EL (cell line): ENCODE measurements at regions not wholly inside any gene's neighbourhood (a gene's known extent, or its start where the extent isn't known, plus 50 kb on each side); places are given as distances from the start of the nearest gene placed in this dataset.
"Not testable (repeated sequence)": the region's sequence is repeated elsewhere in the genome, so short reads cannot be mapped to it uniquely, and the experiment has no call there.

Source experiments
- DNase-seq: peaks from one replicate; pipeline ENCODE4 v3.0.0-alpha.2; 2016

GRCh38 chr11:106280036-106280435, 202.6 kb downstream of the AASDHPPT start:
- DNase-seq: no peak

GRCh38 chr11:106281455-106282173, 204.2 kb downstream of the AASDHPPT start:
- peak; percentile 83 for DNase-seq

GRCh38 chr11:106286881-106287504, 209.5 kb downstream of the AASDHPPT start:
- no peak for DNase-seq

- DNase-seq: no peak
Observed at GRCh38 chr11:106288057-106288456, 210.6 kb downstream of the AASDHPPT start.

- no peak for DNase-seq
Observed at GRCh38 chr11:106288822-106289387, 211.4 kb downstream of the AASDHPPT start.

- no peak for DNase-seq
Observed at GRCh38 chr11:106292526-106292925, 215.1 kb downstream of the AASDHPPT start.

- DNase-seq: no peak
Observed at GRCh38 chr11:106295974-106296373, 218.5 kb downstream of the AASDHPPT start.

GRCh38 chr11:106302416-106302815, 225.0 kb downstream of the AASDHPPT start:
- DNase-seq: no peak

- peak; percentile 48 for DNase-seq
Observed at GRCh38 chr11:106304274-106304673, 226.8 kb downstream of the AASDHPPT start.

- no peak for DNase-seq
Observed at GRCh38 chr11:106305458-106305857, 228.0 kb downstream of the AASDHPPT start.

GRCh38 chr11:106306942-106307341, 229.5 kb downstream of the AASDHPPT start:
- DNase-seq: peak; percentile 12

GRCh38 chr11:106309070-106309684, 231.7 kb downstream of the AASDHPPT start:
- DNase-seq: no peak

- peak; percentile 7 for DNase-seq
Observed at GRCh38 chr11:106311531-106312230, 234.2 kb downstream of the AASDHPPT start.

- not testable (repeated sequence) for DNase-seq
Observed at GRCh38 chr11:106317208-106317773, 239.8 kb downstream of the AASDHPPT start.

- no peak for DNase-seq
Observed at GRCh38 chr11:106321601-106322000, 244.1 kb downstream of the AASDHPPT start.

- no peak for DNase-seq
Observed at GRCh38 chr11:106322106-106322505, 244.6 kb downstream of the AASDHPPT start.

- DNase-seq: no peak
Observed at GRCh38 chr11:106326087-106326486, 248.6 kb downstream of the AASDHPPT start.

GRCh38 chr11:106327134-106327533, 249.7 kb downstream of the AASDHPPT start:
- DNase-seq: no peak

- no peak for DNase-seq
Observed at GRCh38 chr11:106327637-106328036, 250.2 kb downstream of the AASDHPPT start.

GRCh38 chr11:106329273-106330018, 252.0 kb downstream of the AASDHPPT start:
- no peak for DNase-seq

- peak; percentile 43 for DNase-seq
Observed at GRCh38 chr11:106331176-106331575, 253.7 kb downstream of the AASDHPPT start.

- no peak for DNase-seq
Observed at GRCh38 chr11:106333678-106334077, 256.2 kb downstream of the AASDHPPT start.
